Hippocampal formation (tissue), 2 donors: ENCODE measurements at regions not wholly inside any gene's neighbourhood (a gene's known extent, or its start where the extent isn't known, plus 50 kb on each side); places are given as distances from the start of the nearest gene placed in this dataset.
"Not testable (repeated sequence)": the region's sequence is repeated elsewhere in the genome, so short reads cannot be mapped to it uniquely, and the experiment has no call there.

ENCODE experiments used
- DNase-seq, 2 donors: peaks; one replicate each; lab custom pipeline; 2025; lab: John Stamatoyannopoulos, UW

DNA sequence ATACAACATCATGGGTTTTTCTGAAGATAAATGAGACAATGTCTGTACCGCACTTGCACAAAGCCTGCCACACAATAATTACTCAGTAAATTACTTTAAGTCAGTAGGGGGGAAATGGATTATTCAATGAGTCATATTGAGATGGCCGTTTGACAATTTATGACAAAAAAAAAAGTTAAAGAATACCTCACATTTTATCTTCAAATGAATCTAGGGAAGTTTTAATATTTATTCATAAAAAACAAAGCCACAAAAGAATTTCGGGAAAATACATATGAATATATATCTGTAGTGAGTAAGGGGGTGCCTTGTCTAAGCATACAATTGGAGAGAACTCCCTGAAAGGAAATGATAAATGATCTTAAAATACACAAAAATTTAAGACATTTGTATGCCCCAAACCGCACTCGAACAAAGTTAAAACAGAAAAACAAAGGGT is 197.0 kb upstream of the SLC7A11 start:
- DNase-seq, result no peak

DNA sequence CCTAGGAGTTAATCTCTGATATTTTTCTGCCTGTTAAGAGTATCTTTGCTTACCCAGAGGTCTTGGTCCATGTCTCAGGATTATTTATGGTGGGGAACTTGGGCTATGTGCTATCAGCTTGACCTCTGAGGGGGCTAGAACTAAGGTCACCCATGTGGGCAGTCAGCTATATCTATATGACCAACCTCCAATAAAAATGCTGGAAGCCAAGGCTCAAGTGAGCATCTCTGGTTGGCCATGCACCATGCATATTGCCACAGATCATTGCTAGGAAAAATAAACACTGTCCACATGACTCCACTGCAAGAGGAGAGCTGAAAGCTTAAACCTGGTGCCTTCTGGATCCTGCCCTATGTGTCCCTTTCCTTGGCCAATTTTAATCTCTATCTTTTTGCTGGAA is 196.5 kb upstream of the SLC7A11 start:
- DNase-seq, result no peak

DNA sequence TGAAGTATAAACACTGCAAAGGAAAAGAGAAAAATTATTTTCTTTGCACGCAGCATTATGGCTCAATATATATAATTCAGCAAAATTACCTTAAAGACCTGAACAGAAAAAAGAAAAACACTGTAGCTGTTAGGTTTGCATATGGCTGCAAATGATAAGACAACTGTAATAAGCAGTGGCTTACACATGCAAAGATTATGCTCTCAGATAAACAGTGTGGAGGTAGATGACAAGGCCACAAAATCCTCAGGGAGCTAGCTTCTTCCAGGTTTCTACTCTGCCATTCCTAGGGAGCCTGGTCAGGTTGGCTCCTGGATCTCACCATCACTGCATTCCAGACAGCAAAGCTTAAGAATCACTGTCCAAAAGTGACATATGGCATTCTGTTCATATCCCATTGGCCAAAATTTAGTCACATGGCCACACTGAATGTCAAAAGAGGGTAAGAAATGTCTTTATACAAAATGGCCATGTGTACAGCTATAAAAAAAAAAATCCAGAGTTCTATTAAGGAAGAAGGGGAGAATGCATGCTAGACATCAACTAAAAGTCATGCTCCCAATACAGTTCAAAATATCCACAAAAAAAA is 195.2 kb upstream of the SLC7A11 start:
- no peak for DNase-seq

GRCh38 chr4:138435733-138436132 is 193.6 kb upstream of the SLC7A11 start:
- not testable (repeated sequence) for DNase-seq

DNA sequence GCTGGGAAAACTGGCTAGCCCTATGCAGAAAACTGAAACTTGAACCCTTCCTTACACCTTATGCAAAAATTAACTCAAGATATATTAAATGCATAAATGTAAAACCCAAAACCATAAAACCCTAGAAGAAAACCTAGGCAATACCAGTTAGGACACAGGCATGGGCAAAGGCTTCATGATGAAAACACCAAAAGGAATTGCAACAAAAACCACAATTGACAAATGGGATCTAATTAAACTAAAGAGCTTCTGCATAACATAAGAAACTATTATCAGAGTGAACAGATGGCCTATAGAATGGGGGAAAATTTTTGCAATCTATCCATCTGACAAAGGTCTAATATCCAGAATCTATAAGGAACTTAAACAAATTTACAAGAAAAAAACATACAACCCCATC is 192.9 kb upstream of the SLC7A11 start:
- DNase-seq, result not testable (repeated sequence)

- no peak for DNase-seq
These were observed 186.5 kb upstream of the SLC7A11 start for GRCh38 chr4:138428611-138429010.

DNA sequence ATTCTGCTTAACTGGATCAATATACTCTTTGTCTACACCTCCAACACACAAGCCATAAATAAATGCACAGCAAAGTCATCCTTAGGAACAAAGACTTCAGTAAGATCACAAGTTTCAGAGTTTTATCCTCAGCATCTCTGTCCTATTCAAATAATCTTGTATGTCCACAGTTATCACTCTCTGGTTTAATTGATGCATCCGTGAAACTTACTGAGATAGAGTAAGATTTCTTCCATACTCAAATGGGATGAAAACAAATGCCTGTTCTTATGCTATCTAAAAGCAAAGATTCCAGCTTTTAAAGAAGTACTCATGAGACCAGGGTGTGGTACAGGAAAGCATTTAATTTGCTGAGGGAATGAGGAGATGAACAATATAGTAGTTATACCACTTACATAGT is 184.6 kb upstream of the SLC7A11 start:
- no peak for DNase-seq

- no peak for DNase-seq
These were observed 178.3 kb upstream of the SLC7A11 start for GRCh38 chr4:138420471-138420870.

GRCh38 chr4:138414202-138414601 is 172.1 kb upstream of the SLC7A11 start:
- DNase-seq, result no peak

DNA sequence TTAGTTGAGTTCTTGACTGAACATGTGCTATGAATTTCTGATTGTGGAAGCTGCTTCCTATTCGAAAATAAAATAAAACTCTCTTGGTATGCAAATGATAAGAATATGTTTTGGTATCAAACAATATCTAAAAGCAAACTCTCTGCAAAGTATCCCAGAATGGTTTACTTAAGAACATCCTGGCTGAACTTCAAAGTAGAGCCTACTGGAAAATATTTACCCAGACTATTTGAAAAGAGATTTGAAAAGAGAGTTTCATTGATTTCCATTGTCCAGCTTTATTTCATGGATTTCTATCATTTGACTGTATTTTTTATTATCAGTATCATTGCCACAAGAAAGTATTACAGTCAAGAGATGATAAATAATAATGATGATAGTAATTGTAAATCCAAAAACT is 171.1 kb upstream of the SLC7A11 start:
- no peak for DNase-seq

DNA sequence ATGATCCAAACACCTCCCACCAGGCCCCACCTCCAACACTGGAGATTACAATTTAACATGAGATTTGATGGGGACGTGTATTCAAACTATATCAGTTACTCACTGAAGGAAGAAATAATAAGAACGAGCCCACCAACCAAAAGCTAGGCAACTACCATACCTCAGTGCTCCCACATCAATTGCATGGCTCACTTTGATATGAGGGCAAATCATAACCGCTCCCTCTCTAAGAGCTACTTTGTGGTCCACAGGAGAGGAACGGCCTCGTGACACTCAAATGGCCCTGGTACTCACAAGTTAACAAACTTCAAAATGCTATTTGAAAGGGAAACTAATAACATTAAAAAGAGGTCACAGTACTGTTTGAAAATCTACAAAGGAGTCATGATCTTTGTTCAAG is 170.7 kb upstream of the SLC7A11 start:
- DNase-seq, result no peak

GRCh38 chr4:138410266-138410665 is 168.1 kb upstream of the SLC7A11 start:
- DNase-seq, result no peak

DNA sequence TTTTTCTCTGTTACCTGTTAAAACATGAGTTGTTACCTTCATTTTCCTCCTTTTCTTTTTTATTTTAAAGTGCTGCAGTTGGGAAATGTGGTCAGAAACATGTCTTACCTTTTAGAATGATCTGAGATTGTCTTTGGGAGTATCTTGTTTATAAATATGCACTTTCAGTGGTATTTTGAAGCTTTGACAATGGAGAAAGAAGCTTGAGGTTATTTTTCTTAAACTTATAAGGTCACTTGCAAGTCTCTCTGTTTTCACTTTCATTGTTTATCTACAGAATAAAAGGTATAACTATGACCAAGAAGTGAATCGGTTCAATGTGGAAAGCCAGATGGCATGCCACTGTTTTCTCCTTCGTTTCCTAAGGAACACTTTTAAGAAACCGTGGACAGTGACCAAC is 167.5 kb upstream of the SLC7A11 start:
- no peak for DNase-seq

GRCh38 chr4:138408758-138409157 is 166.6 kb upstream of the SLC7A11 start:
- no peak for DNase-seq

DNA sequence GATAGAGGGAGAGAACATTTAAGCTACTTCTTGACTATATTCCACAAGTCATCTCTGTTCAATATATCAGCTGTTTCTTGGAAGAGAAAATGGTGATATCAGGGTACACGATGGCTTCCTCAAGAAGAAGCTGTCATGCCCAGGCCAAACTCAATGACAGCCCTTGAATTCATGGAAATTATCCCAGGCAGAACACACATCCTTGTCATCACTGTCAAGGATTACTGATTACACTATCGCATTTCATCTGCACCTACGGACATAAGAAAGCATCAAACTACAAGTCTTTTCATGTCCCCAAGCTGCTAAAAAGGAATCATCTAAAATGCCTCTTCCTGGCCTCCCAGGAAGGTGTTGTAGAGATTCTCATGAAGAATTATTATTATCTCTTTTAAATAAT is 165.2 kb upstream of the SLC7A11 start:
- no peak for DNase-seq

GRCh38 chr4:138406876-138407275 is 164.7 kb upstream of the SLC7A11 start:
- no peak for DNase-seq

- DNase-seq, result no peak
These were observed 163.9 kb upstream of the SLC7A11 start for GRCh38 chr4:138405934-138406567.

DNA sequence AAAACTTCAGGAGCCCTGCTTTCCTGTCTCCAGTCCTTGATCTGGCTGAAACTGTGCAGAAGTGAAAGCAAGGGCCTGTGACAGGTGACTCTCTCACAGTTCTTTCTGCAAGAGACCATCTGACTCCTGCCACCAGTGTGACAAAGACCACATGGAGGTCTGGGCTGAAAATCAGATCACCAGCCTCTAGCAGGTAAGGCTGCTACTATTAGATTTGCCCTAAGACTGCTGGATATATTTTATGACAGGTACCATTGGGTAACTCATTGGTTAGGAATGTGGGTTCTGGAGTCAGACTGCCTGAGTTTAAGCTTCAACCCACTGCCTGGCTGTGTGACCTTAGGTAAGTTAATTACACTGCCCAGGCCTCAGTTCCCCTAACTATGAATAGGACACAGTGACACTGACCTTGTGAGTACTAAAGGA is 163.3 kb upstream of the SLC7A11 start:
- no peak for DNase-seq

DNA sequence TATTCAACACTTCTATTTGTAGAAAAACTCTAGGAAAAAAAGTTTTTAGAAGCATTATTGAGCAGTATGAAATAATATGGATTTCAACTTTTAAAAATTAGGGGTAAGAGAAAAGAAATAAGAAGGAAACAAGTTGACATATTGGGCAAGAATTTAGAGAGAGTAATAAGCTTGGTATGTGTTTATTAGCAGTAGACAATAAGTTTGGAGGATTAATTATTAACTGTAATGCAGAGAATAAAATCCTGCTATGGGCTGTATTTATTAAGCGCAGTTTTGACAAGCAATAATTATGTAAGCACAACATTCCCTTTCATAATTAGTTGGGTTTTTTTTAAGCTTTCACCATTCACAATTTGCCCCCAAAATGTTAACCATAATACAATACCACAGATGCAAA is 162.7 kb upstream of the SLC7A11 start:
- no peak for DNase-seq

DNA sequence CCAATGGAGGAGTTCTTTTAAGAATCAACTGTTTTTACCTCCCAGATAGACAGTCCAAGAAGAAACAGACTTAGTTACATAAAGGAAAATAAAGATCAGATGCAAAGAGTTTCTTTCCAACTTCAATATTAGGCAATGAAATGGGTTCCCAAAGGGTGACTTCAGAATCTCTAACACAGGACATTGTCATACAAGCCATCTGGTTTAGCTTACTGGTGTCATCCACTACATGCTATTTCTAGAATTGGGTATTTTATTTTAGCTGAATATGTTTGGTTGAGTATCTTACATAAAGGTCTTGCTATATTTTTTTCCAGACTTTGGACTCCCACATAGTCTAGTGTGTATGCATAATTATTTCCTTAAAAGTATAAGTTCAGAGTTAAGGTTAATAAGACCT is 162.1 kb upstream of the SLC7A11 start:
- DNase-seq, result no peak

GRCh38 chr4:138401334-138401733 is 159.2 kb upstream of the SLC7A11 start:
- no peak for DNase-seq

- no peak for DNase-seq
These were observed 158.4 kb upstream of the SLC7A11 start for GRCh38 chr4:138400543-138400942.

DNA sequence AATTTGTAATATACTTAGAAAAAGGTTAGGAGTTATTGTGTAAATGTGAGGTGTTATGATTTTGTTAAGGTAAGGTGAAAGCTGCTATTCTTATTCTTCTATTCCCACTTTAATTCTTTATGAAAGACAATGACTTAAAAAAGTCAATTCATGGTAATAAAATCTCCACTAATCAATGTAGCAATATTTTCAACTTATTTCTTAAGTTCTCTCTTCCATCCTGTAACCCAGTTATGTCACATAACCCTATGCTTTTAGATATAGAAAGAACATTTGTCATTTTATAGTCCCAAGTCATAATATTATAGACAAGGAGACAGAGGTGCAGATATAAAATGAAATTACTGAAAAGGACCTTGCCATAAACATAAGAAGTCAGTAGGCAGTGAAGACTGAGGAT is 157.9 kb upstream of the SLC7A11 start:
- no peak for DNase-seq

DNA sequence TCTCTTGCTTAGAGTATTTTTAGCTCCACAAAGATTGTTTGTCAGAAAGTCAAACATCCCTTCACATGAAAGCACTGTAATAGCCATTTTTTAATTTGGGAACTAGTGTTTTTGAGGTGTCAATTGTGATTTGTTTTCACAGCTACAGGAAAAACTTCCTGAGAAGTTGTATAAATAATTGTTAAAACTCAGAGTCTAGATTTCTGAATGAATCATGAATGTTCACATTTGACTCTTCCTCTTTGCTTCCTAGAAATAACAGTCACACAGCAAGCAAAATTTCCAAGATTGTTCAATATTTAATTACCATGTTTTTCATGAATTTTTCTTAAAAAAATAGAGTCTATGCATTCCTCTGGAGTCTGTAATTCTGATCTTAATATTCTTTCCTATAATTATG is 156.9 kb upstream of the SLC7A11 start:
- DNase-seq, result no peak
